ENCODE measurements at regions not wholly inside any gene's neighbourhood (a gene's known extent, or its start where the extent isn't known, plus 50 kb on each side); places are given as distances from the start of the nearest gene placed in this dataset.

GRCh38 chr13:78972561-78972960 lies 313.6 kb upstream of the OBI1 start:
- TF ChIP-seq CTCF (IDR thresholded peaks at IDR 0.05; ENCODE audit: poor library complexity, severe bottlenecking), result no peak
- no peak for TF ChIP-seq EZH2 (IDR thresholded peaks at IDR 0.05; ENCODE audit: borderline replicate concordance, insufficient read depth, low read length, poor library complexity, severe bottlenecking)
- TF ChIP-seq POLR2AphosphoS5 (IDR thresholded peaks at IDR 0.05), result no peak
- TF ChIP-seq RAD21 (conservative IDR thresholded peaks at IDR 0.05), result no peak
- no peak for TF ChIP-seq MXI1 (conservative IDR thresholded peaks at IDR 0.05; ENCODE audit: poor library complexity, severe bottlenecking)
